CMK (cell line): ENCODE measurements at regions not wholly inside any gene's neighbourhood (a gene's known extent, or its start where the extent isn't known, plus 50 kb on each side); places are given as distances from the start of the nearest gene placed in this dataset.
"Not testable (repeated sequence)": the region's sequence is repeated elsewhere in the genome, so short reads cannot be mapped to it uniquely, and the experiment has no call there.

Source experiments
- DNase-seq: peaks from one replicate; pipeline ENCODE4 v3.0.0-alpha.2; 2010; ENCODE audit warnings: low read depth

- no peak for DNase-seq
These were observed 63.1 kb downstream of the MATN1 start for GRCh38 chr1:30660241-30660640.

GRCh38 chr1:30659702-30660101 lies 63.7 kb downstream of the MATN1 start:
- no peak for DNase-seq

- not testable (repeated sequence) for DNase-seq
These were observed 65.0 kb downstream of the MATN1 start for GRCh38 chr1:30658375-30658774.

GRCh38 chr1:30658014-30658336 lies 65.4 kb downstream of the MATN1 start:
- no peak for DNase-seq

GRCh38 chr1:30657131-30658013 lies 66.0 kb downstream of the MATN1 start:
- DNase-seq = no peak

GRCh38 chr1:30656171-30656940 lies 67.0 kb downstream of the MATN1 start:
- DNase-seq = no peak

GRCh38 chr1:30655672-30656071 lies 67.7 kb downstream of the MATN1 start:
- no peak for DNase-seq

- no peak for DNase-seq
These were observed 69.2 kb downstream of the MATN1 start for GRCh38 chr1:30654188-30654587.

- no peak for DNase-seq
These were observed 71.1 kb downstream of the MATN1 start for GRCh38 chr1:30652152-30652841.

GRCh38 chr1:30651395-30651794 lies 72.0 kb downstream of the MATN1 start:
- DNase-seq = not testable (repeated sequence)

- DNase-seq = no peak
These were observed 72.4 kb downstream of the MATN1 start for GRCh38 chr1:30650968-30651320.

GRCh38 chr1:30650038-30650967 lies 73.1 kb downstream of the MATN1 start:
- no peak for DNase-seq

- no peak for DNase-seq
These were observed 73.9 kb downstream of the MATN1 start for GRCh38 chr1:30649321-30649991.

GRCh38 chr1:30648408-30649000 lies 74.9 kb downstream of the MATN1 start:
- DNase-seq = no peak

- DNase-seq = no peak
These were observed 77.6 kb downstream of the MATN1 start for GRCh38 chr1:30645807-30646206.

GRCh38 chr1:30642391-30643120 lies 80.8 kb downstream of the MATN1 start:
- DNase-seq = no peak

- DNase-seq = no peak
These were observed 81.6 kb downstream of the MATN1 start for GRCh38 chr1:30641572-30642353.

GRCh38 chr1:30639881-30640452 lies 83.4 kb downstream of the MATN1 start:
- no peak for DNase-seq

GRCh38 chr1:30638811-30639210 lies 84.6 kb downstream of the MATN1 start:
- no peak for DNase-seq
